Ascending aorta (tissue), 2 donors: ENCODE measurements at regions not wholly inside any gene's neighbourhood (a gene's known extent, or its start where the extent isn't known, plus 50 kb on each side); places are given as distances from the start of the nearest gene placed in this dataset.

ENCODE experiments used
- DNase-seq, 2 donors: peaks; one replicate each; pipeline ENCODE4 v3.0.0-alpha.2; 2019; ENCODE audit warnings: low spot score in 2 of 2
- H3K27ac ChIP-seq, 2 donors: fragments of 200-600 bp; sonication (generic); one replicate each; pipeline ENCODE4 v1.5.1; 2016 to 2017; ENCODE audit warnings: mild to moderate bottlenecking in 1 of 2
- H3K27me3 ChIP-seq: fragments of 200-600 bp; sonication (generic); one replicate; pipeline ENCODE4 v1.5.1; 2017
- H3K36me3 ChIP-seq, 2 donors: fragments of 200-600 bp; sonication (generic); one replicate each; pipeline ENCODE4 v1.5.1; 2016
- H3K4me1 ChIP-seq, 2 donors: fragments of 200-600 bp; sonication (generic); one replicate each; pipeline ENCODE4 v1.5.1; 2016 to 2017; ENCODE audit warnings: mild to moderate bottlenecking in 1 of 2
- H3K4me3 ChIP-seq, 2 donors: fragments of 200-600 bp; sonication (generic); one replicate each; pipeline ENCODE4 v1.5.1; 2016 to 2017; ENCODE audit warnings: mild to moderate bottlenecking in 1 of 2
- H3K9me3 ChIP-seq, 2 donors: fragments of 200-600 bp; sonication (generic); one replicate each; pipeline ENCODE4 v1.5.1; 2016
- intact Hi-C: fragments of 100-400 bp; cut with DNase I; formaldehyde crosslinking; loops from one replicate; pipeline ENCODE4 v1.15.1; 2023
- TF ChIP-seq, protein P1 (sequence below), 3 experiments: fragments of 200-600 bp in 2 of 3; fragments of 450-650 bp in 1 of 3; sonication (generic) in 2 of 3; IDR thresholded peaks; one replicate each; pipeline ENCODE4 v1.5.1; 2016 to 2019; ENCODE audit warnings: antibody characterized with exemption in 3 of 3, mild to moderate bottlenecking in 1 of 3, moderate library complexity in 1 of 3

DNA sequence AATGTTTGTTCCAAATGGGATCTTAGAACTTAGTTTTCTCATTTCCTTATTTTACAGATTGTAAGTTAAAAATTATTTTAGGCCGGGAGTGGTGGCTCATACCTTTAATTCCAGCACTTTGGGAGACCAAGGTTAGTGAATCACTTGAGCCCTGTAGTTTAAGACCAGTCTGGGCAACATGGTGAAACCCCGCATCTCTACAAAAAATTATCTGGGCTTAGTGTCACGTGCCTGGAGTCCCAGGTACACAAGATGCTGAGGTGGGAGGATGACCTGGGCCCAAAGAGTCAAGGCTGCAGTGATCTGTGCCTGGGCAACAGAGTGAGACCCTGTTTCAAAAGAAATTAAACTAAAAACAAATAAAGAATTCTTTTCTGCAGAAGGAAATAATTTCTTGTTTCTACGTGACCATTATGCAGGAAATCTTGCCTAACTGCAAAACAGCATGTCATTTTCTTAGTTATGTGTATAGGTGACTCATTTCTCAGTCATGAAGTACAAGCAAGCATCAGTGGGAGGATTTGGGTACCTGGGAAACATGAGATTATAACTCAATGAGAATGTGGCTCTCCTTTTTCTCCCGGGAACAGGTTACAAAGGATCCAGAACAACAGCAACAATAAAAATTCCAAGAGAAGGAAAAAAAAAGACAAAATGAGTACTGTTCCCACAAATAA, 375.1 kb upstream of the ST8SIA4 start:
- Histone ChIP-seq H3K4me1 (no peaks in the 10 kb centered on the region), H3K27me3 (no peaks in the 10 kb centered on the region), H3K9me3 (no peaks in the 10 kb centered on the region), H3K4me3 (no peak overlapping the region), H3K36me3 (no peaks in the 10 kb centered on the region), H3K27ac (no peak overlapping the region)
- no peak for DNase-seq
- TF ChIP-seq, protein P1, sequence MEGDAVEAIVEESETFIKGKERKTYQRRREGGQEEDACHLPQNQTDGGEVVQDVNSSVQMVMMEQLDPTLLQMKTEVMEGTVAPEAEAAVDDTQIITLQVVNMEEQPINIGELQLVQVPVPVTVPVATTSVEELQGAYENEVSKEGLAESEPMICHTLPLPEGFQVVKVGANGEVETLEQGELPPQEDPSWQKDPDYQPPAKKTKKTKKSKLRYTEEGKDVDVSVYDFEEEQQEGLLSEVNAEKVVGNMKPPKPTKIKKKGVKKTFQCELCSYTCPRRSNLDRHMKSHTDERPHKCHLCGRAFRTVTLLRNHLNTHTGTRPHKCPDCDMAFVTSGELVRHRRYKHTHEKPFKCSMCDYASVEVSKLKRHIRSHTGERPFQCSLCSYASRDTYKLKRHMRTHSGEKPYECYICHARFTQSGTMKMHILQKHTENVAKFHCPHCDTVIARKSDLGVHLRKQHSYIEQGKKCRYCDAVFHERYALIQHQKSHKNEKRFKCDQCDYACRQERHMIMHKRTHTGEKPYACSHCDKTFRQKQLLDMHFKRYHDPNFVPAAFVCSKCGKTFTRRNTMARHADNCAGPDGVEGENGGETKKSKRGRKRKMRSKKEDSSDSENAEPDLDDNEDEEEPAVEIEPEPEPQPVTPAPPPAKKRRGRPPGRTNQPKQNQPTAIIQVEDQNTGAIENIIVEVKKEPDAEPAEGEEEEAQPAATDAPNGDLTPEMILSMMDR (IDR thresholded peaks at IDR 0.05), result no peak
- intact Hi-C loops, result no loop called here

DNA sequence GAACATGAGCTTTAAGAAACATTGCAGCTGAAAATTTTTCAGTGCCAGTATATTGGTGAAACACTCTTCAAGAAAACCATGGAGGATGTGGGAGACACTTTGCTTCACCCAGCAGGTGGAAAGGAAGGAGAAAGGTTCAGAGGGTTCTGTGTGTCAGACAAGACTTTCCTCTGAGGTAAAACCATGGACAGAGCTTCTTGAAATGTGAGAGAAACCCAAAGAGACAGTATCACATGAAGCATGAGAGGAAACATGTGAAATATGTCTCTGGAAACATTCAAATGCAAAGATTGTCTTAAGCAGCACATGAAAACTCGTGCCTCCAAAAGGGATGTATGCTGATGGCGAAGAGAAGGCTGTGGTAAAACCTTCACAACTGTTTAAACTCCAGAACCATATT, 368.9 kb upstream of the ST8SIA4 start:
- no peaks in the 10 kb centered on the region for H3K9me3 ChIP-seq
- H3K36me3 ChIP-seq, result no peaks in the 10 kb centered on the region
- DNase-seq, result no peak
- H3K4me1 ChIP-seq, result no peaks in the 10 kb centered on the region
- intact Hi-C loops, result no loop called here
- no peak overlapping the region for H3K27ac ChIP-seq
- TF ChIP-seq, protein P1 (IDR thresholded peaks at IDR 0.05), result no peak
- no peak overlapping the region for H3K4me3 ChIP-seq
- no peaks in the 10 kb centered on the region for H3K27me3 ChIP-seq

DNA sequence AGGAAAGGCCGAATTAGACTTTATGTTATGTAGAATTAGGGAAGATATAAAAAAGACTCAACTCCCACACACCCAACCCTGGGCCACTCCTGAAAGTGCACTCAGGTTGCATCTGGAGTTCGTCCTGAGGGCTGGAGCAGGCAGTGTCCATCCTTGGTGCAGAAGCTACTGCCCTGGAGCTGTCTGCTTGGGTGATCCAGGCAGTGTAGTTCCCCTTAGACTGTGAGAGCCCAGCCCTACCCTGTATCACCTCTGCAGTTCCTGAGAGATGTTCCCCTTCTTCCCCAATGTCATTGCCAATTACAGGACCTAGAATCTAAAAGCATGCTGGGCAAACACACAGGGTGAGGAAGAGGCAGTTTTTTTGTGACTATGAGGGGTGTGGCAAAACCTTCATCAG, 368.3 kb upstream of the ST8SIA4 start:
- intact Hi-C loops, result no loop called here
- TF ChIP-seq, protein P1 (IDR thresholded peaks at IDR 0.05), result no peak

DNA sequence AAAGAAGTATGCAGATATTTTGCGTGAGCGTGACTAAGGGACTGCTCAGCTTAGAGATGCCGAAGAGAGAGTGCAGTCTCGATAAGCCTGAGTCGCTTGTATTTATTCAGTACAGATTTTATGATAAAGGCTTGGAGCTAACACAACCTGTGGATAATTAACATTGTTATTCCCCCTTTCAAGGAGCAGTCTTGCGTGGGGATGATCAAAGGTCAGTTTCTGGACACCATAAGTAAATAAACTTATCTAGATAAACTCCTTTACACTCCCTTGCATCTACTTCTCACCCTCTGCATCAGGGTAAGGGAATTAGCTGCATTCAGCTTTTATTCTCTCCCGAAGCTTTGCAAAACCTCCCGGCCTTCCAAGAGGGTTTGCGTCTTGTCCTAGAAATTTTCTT, 357.8 kb upstream of the ST8SIA4 start:
- TF ChIP-seq, protein P1 (IDR thresholded peaks at IDR 0.05), result no peak
- intact Hi-C loops, result no loop called here
- Histone ChIP-seq H3K9me3 (no peaks in the 10 kb centered on the region), H3K27me3 (no peaks in the 10 kb centered on the region), H3K27ac (no peak overlapping the region), H3K36me3 (no peaks in the 10 kb centered on the region), H3K4me3 (no peak overlapping the region), H3K4me1 (no peaks in the 10 kb centered on the region)
- DNase-seq, result no peak

More for the DNA sequence above, 368.3 kb upstream of the ST8SIA4 start:
- Histone ChIP-seq H3K27me3 (no peaks in the 10 kb centered on the region), H3K4me1 (no peaks in the 10 kb centered on the region), H3K9me3 (no peaks in the 10 kb centered on the region), H3K4me3 (no peak overlapping the region), H3K36me3 (no peaks in the 10 kb centered on the region), H3K27ac (no peak overlapping the region)
- DNase-seq, result no peak

DNA sequence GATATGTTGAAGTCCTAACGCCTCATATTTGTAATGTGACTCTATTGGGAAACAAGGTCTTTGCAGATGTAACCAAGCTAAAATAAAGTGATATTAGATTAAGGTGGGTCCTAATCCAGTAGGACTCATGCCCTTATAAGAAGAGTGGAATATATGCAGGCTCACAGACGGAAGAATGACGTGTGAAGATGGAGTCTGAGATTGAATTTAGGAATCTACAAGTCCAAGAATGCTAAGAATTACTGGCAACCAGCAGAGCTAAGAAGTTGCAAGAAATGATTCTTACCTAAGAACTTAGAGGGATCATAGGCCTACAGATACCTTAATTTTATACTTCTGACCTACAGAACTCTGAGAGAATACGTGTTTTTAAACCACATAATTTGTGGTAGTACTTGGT, 350.0 kb upstream of the ST8SIA4 start:
- Histone ChIP-seq H3K27me3 (no peaks in the 10 kb centered on the region), H3K9me3 (no peaks in the 10 kb centered on the region), H3K36me3 (no peaks in the 10 kb centered on the region), H3K4me1 (no peaks in the 10 kb centered on the region), H3K4me3 (no peak overlapping the region), H3K27ac (no peak overlapping the region)
- intact Hi-C loops, result no loop called here
- DNase-seq, result no peak
- TF ChIP-seq, protein P1 (IDR thresholded peaks at IDR 0.05), result no peak

DNA sequence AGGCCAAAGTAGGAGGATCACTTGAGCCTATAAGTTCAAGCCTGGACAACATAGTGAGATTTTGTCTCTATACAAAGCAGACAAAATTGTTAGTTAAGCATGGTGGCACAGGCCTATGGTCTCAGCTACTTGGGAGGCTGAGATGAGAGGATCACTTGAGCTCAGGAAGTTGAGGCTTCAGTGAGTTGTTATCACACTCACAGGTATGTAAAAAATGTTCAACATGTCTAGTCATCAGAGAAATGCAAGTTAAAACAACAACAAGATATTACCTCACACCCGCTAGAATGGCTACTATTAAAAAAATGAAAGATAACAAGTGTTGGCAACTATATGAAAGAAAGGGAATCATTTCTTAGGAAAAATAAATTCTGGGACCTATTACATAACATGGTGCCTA, 341.5 kb upstream of the ST8SIA4 start:
- intact Hi-C loops, result no loop called here
- H3K4me3 ChIP-seq, result no peak overlapping the region
- H3K36me3 ChIP-seq, result no peaks in the 10 kb centered on the region
- TF ChIP-seq, protein P1 (IDR thresholded peaks at IDR 0.05), result no peak
- no peak for DNase-seq
- no peaks in the 10 kb centered on the region for H3K27me3 ChIP-seq
- H3K27ac ChIP-seq, result no peak overlapping the region
- no peaks in the 10 kb centered on the region for H3K4me1 ChIP-seq
- no peaks in the 10 kb centered on the region for H3K9me3 ChIP-seq
